GM12892 (cell line): ENCODE measurements at regions not wholly inside any gene's neighbourhood (a gene's known extent, or its start where the extent isn't known, plus 50 kb on each side); places are given as distances from the start of the nearest gene placed in this dataset.

Experiments
- POLR2A ChIP-seq: IDR thresholded peaks from 2 replicates; pipeline ENCODE4 v1.6.1; 2011; ENCODE audit warnings: low read depth, low read length, control low read depth
- POLR2AphosphoS5 ChIP-seq: IDR thresholded peaks from 2 replicates; pipeline ENCODE4 v1.6.1; 2011; ENCODE audit warnings: low read depth, low read length, control low read depth

DNA sequence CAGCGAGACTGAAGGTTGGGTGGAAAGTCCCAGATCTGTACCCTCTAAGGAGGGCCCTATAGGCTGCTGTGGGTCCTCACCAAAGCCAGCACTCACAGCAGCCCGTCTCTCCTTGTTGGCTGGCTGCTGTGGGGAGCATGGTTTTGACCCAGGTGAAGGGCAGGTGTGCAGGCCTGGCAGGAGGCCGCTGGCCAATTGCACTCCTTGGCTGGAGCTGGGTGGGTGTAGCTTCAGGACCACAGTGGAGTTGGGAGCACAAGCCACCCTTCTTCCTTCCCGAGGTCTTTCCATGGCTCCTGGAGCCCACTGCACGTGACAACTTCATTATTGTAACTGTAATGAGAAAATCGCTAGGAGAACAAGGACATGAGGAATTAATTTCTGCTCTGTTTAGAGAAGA is 287.7 kb upstream of the FOXQ1 start:
- TF ChIP-seq POLR2AphosphoS5 = no peak
- no peak for TF ChIP-seq POLR2A
